Colonic mucosa (tissue), 4 donors: ENCODE measurements at regions not wholly inside any gene's neighbourhood (a gene's known extent, or its start where the extent isn't known, plus 50 kb on each side); places are given as distances from the start of the nearest gene placed in this dataset.

Experiments used
- DNase-seq: peaks from one replicate; pipeline ENCODE4 v3.0.0-alpha.2; 2020
- H3K27ac ChIP-seq: fragments of 200-600 bp; one replicate; pipeline ENCODE4 v1.8.0; 2021
- H3K27me3 ChIP-seq: fragments of 200-600 bp; one replicate; pipeline ENCODE4 v1.8.0; 2021
- H3K36me3 ChIP-seq: fragments of 200-600 bp; one replicate; pipeline ENCODE4 v1.8.0; 2021
- H3K4me1 ChIP-seq: fragments of 200-600 bp; one replicate; pipeline ENCODE4 v1.8.0; 2021; ENCODE audit warnings: mild to moderate bottlenecking
- H3K4me3 ChIP-seq: fragments of 200-600 bp; one replicate; pipeline ENCODE4 v1.8.0; 2021
- H3K9ac ChIP-seq, 2 donors: one replicate each; pipeline ENCODE4 v1.7.0; 2013; ENCODE audit warnings: control low read depth in 2 of 2, low read depth in 2 of 2, low read length in 2 of 2
- H3K9me3 ChIP-seq: fragments of 200-600 bp; one replicate; pipeline ENCODE4 v1.8.0; 2021
- CTCF ChIP-seq: fragments of 200-600 bp; IDR thresholded peaks from one replicate; pipeline ENCODE4 v1.8.0; 2022; ENCODE audit warnings: antibody characterized with exemption, mild to moderate bottlenecking
- intact Hi-C: fragments of 100-400 bp; cut with DNase I; formaldehyde crosslinking; loops from one replicate; pipeline ENCODE4 v1.14.1; 2022
- donor health status: healthy.
- donor health status: DM: no; HTN: no; CAD: no.
- donor health status: DM: no; HTN: no; CAD: no.

GRCh38 chr1:106524631-106525030, 531.8 kb upstream of the PRMT6 start:
- Histone ChIP-seq H3K27me3 (no peaks in the 10 kb centered on the region), H3K9me3 (no peaks in the 10 kb centered on the region), H3K4me3 (no peak overlapping the region), H3K27ac (no peak overlapping the region), H3K4me1 (no peaks in the 10 kb centered on the region), H3K9ac (no peak overlapping the region), H3K36me3 (no peaks in the 10 kb centered on the region)
- intact Hi-C loops: no loop called here
- no peak for DNase-seq
- no peak for TF ChIP-seq CTCF

GRCh38 chr1:106526650-106527049, 529.8 kb upstream of the PRMT6 start:
- Histone ChIP-seq H3K36me3 (no peaks in the 10 kb centered on the region), H3K9me3 (no peaks in the 10 kb centered on the region), H3K9ac (no peak overlapping the region), H3K4me3 (no peak overlapping the region), H3K27ac (no peak overlapping the region), H3K4me1 (no peaks in the 10 kb centered on the region), H3K27me3 (no peaks in the 10 kb centered on the region)
- intact Hi-C loops: no loop called here
- TF ChIP-seq CTCF: no peak
- no peak for DNase-seq

- intact Hi-C loops: no loop called here
- Histone ChIP-seq H3K4me3 (no peak overlapping the region), H3K27me3 (no peaks in the 10 kb centered on the region), H3K27ac (no peak overlapping the region), H3K9ac (no peak overlapping the region), H3K4me1 (no peaks in the 10 kb centered on the region), H3K9me3 (no peaks in the 10 kb centered on the region), H3K36me3 (no peaks in the 10 kb centered on the region)
- TF ChIP-seq CTCF: no peak
- DNase-seq: no peak
Observed at GRCh38 chr1:106534612-106535011, 521.9 kb upstream of the PRMT6 start.

- intact Hi-C loops: no loop called here
- TF ChIP-seq CTCF: no peak
- no peaks in the 10 kb centered on the region for H3K36me3 ChIP-seq
- no peak for DNase-seq
- no peak overlapping the region for H3K27ac ChIP-seq
- H3K27me3 ChIP-seq: no peaks in the 10 kb centered on the region
- H3K9ac ChIP-seq: no peak overlapping the region
- H3K4me1 ChIP-seq: no peaks in the 10 kb centered on the region
- H3K9me3 ChIP-seq: no peaks in the 10 kb centered on the region
- no peak overlapping the region for H3K4me3 ChIP-seq
Observed at GRCh38 chr1:106536741-106537140, 519.7 kb upstream of the PRMT6 start.

- no peaks in the 10 kb centered on the region for H3K36me3 ChIP-seq
- no peak for TF ChIP-seq CTCF
- H3K27me3 ChIP-seq: no peaks in the 10 kb centered on the region
- H3K9me3 ChIP-seq: no peaks in the 10 kb centered on the region
- DNase-seq: no peak
- intact Hi-C loops: no loop called here
- no peaks in the 10 kb centered on the region for H3K4me1 ChIP-seq
- H3K27ac ChIP-seq: no peak overlapping the region
- no peak overlapping the region for H3K9ac ChIP-seq
- no peak overlapping the region for H3K4me3 ChIP-seq
Observed at GRCh38 chr1:106548726-106549125, 507.7 kb upstream of the PRMT6 start.

- intact Hi-C loops: no loop called here
- no peaks in the 10 kb centered on the region for H3K9me3 ChIP-seq
- H3K36me3 ChIP-seq: no peaks in the 10 kb centered on the region
- H3K4me3 ChIP-seq: no peak overlapping the region
- no peak overlapping the region for H3K27ac ChIP-seq
- DNase-seq: no peak
- H3K27me3 ChIP-seq: no peaks in the 10 kb centered on the region
- H3K4me1 ChIP-seq: no peaks in the 10 kb centered on the region
- no peak for TF ChIP-seq CTCF
- no peak overlapping the region for H3K9ac ChIP-seq
Observed at GRCh38 chr1:106554294-106554693, 502.2 kb upstream of the PRMT6 start.
